Right lobe of liver (tissue), 4 donors: ENCODE measurements at regions not wholly inside any gene's neighbourhood (a gene's known extent, or its start where the extent isn't known, plus 50 kb on each side); places are given as distances from the start of the nearest gene placed in this dataset.

Experiments used
- CTCF ChIP-seq, 4 donors: fragments of 200-600 bp in 3 of 4; fragments of 450-650 bp in 1 of 4; IDR thresholded peaks; one replicate each; pipeline versions ENCODE4 v1.5.1 to v1.8.0; 2016 to 2022; ENCODE audit warnings: antibody characterized with exemption in 4 of 4, mild to moderate bottlenecking in 2 of 4
- POLR2A ChIP-seq: fragments of 450-650 bp; IDR thresholded peaks from one replicate; pipeline ENCODE4 v1.6.1; 2017; ENCODE audit warnings: antibody characterized with exemption, mild to moderate bottlenecking
- donor health status: DM: no; HTN: no; CAD: no.
- donor health status: DM: no; HTN: no; CAD: no.
- donor health status: DM: no; HTN: yes; CAD: no.

- TF ChIP-seq CTCF (IDR thresholded peaks at IDR 0.05) = no peak
- TF ChIP-seq POLR2A = no peak
These were observed 163.6 kb upstream of the IRX2 start for GRCh38 chr5:2914981-2915484.
